Aorta (tissue), 5 donors: ENCODE measurements at regions not wholly inside any gene's neighbourhood (a gene's known extent, or its start where the extent isn't known, plus 50 kb on each side); places are given as distances from the start of the nearest gene placed in this dataset.

Experiments
- ATAC-seq: fragments of 200-7000 bp; cut with Tn5 transposase; one replicate; pipeline ENCODE4 v1.9.1; 2022; ENCODE audit warnings: moderate library complexity; ENCODE audit not compliant: low FRiP score
- DNase-seq, 2 donors: peaks; one replicate each; pipeline ENCODE4 v3.0.0-alpha.2; 2020
- H3K27ac ChIP-seq, 2 donors: one replicate each; pipeline ENCODE4 v1.5.1; 2013; ENCODE audit warnings: low read length in 2 of 2, mild to moderate bottlenecking in 2 of 2, moderate library complexity in 2 of 2, control low read depth in 1 of 2, inconsistent platforms in 1 of 2, low read depth in 1 of 2
- H3K27me3 ChIP-seq, 2 donors: one replicate each; pipeline ENCODE4 v1.6.1; 2013; ENCODE audit warnings: control low read depth in 1 of 2, low read length in 1 of 2, mild to moderate bottlenecking in 1 of 2, moderate library complexity in 1 of 2; ENCODE audit not compliant: insufficient read depth in 2 of 2, control insufficient read depth in 1 of 2
- H3K36me3 ChIP-seq, 2 donors: one replicate each; pipeline ENCODE4 v1.6.1; 2013; ENCODE audit warnings: control low read depth in 1 of 2, low read length in 1 of 2, mild to moderate bottlenecking in 1 of 2; ENCODE audit not compliant: insufficient read depth in 2 of 2, control insufficient read depth in 1 of 2
- H3K4me1 ChIP-seq, 2 donors: one replicate each; pipeline ENCODE4 v1.6.1; 2013; ENCODE audit warnings: low read length in 2 of 2, control low read depth in 1 of 2, mild to moderate bottlenecking in 1 of 2, moderate library complexity in 1 of 2; ENCODE audit not compliant: insufficient read depth in 2 of 2, control insufficient read depth in 1 of 2
- H3K4me3 ChIP-seq, 2 donors: one replicate each; pipeline ENCODE4 v1.5.1; 2013; ENCODE audit warnings: low read length in 2 of 2, control low read depth in 1 of 2, mild to moderate bottlenecking in 1 of 2
- H3K9me3 ChIP-seq: one replicate; pipeline ENCODE4 v1.6.1; 2013; ENCODE audit warnings: mild to moderate bottlenecking, low read length; ENCODE audit not compliant: control insufficient read depth
- WGBS, 2 donors: extraction: QIAGEN DNeasy Blood & Tissue Kit; methylation state at CpG; one replicate each; pipeline ENCODE4 v1.1.7; 2013; 5-methylcytosine and 5-hydroxymethylcytosine counted together
- intact Hi-C, 2 donors: fragments of 100-400 bp; cut with DNase I; formaldehyde crosslinking; loops; one replicate each; pipeline versions ENCODE4 v1.14.2 to v1.15.0; 2022
- donor health status: healthy with polysubstance abuse.
- donor health status: Bipolar disorder and iron deficiency.
- donor health status: DM: no; HTN: no; CAD: no.
- donor health status: DM: no; HTN: no; CAD: no.
- donor health status: DM: yes; HTN: yes; CAD: no.

- H3K4me1 ChIP-seq = no peaks in the 10 kb centered on the region
- ATAC-seq (no peak), DNase-seq (no peak)
- intact Hi-C loops = no loop called here
- H3K27ac ChIP-seq = no peak overlapping the region
- H3K27me3 ChIP-seq = no peaks in the 10 kb centered on the region
- H3K9me3 ChIP-seq = no peaks in the 10 kb centered on the region
- H3K4me3 ChIP-seq = no peak overlapping the region
- no peaks in the 10 kb centered on the region for H3K36me3 ChIP-seq
- whole genome bisulfite sequencing, 2 donors = 89 to 93% methylated on average over 1 of the region's 1 CpG
Measured at GRCh38 chr1:82052563-82052962, 251.8 kb downstream of the ADGRL2 start.

- 92 to 95% methylated on average over 8 of the region's 8 CpGs for WGBS, 2 donors
- Histone ChIP-seq H3K9me3 (no peaks in the 10 kb centered on the region), H3K4me3 (no peak overlapping the region), H3K4me1 (no peaks in the 10 kb centered on the region), H3K36me3 (no peaks in the 10 kb centered on the region), H3K27me3 (no peaks in the 10 kb centered on the region), H3K27ac (no peak overlapping the region)
- DNase-seq (no peak), ATAC-seq (no peak)
- intact Hi-C loops = no loop called here
Measured at GRCh38 chr1:82048596-82048995, 247.9 kb downstream of the ADGRL2 start.

- Histone ChIP-seq H3K4me3 (no peak overlapping the region), H3K4me1 (no peaks in the 10 kb centered on the region), H3K36me3 (no peaks in the 10 kb centered on the region), H3K27ac (no peak overlapping the region), H3K27me3 (no peaks in the 10 kb centered on the region), H3K9me3 (no peaks in the 10 kb centered on the region)
- intact Hi-C loops = no loop called here
- no peak for DNase-seq
- ATAC-seq = no peak
Measured at GRCh38 chr1:82045221-82045620, 244.5 kb downstream of the ADGRL2 start.

- ATAC-seq = no peak
- no peak overlapping the region for H3K4me3 ChIP-seq
- DNase-seq = no peak
- H3K27me3 ChIP-seq = no peaks in the 10 kb centered on the region
- no peaks in the 10 kb centered on the region for H3K9me3 ChIP-seq
- H3K4me1 ChIP-seq = no peaks in the 10 kb centered on the region
- intact Hi-C loops = no loop called here
- H3K27ac ChIP-seq = no peak overlapping the region
- no peaks in the 10 kb centered on the region for H3K36me3 ChIP-seq
Measured at GRCh38 chr1:82044536-82044935, 243.8 kb downstream of the ADGRL2 start.

GRCh38 chr1:82044111-82044510 is 243.4 kb downstream of the ADGRL2 start:
- 89 to 93% methylated on average over 3 of the region's 3 CpGs for WGBS, 2 donors
- ATAC-seq (no peak), DNase-seq (no peak)
- Histone ChIP-seq H3K9me3 (no peaks in the 10 kb centered on the region), H3K36me3 (no peaks in the 10 kb centered on the region), H3K27ac (no peak overlapping the region), H3K4me3 (no peak overlapping the region), H3K4me1 (no peaks in the 10 kb centered on the region), H3K27me3 (no peaks in the 10 kb centered on the region)
- intact Hi-C loops = no loop called here

GRCh38 chr1:82042306-82043060 is 241.7 kb downstream of the ADGRL2 start:
- H3K4me1 ChIP-seq = no peaks in the 10 kb centered on the region
- DNase-seq = no peak
- H3K9me3 ChIP-seq = no peaks in the 10 kb centered on the region
- 69 to 77% methylated on average over 4 of the region's 4 CpGs for WGBS, 2 donors
- H3K4me3 ChIP-seq = no peak overlapping the region
- ATAC-seq = no peak
- H3K36me3 ChIP-seq = no peaks in the 10 kb centered on the region
- intact Hi-C loops = no loop called here
- H3K27ac ChIP-seq = no peak overlapping the region
- no peaks in the 10 kb centered on the region for H3K27me3 ChIP-seq
